HEK293T (cell line): ENCODE measurements at regions not wholly inside any gene's neighbourhood (a gene's known extent, or its start where the extent isn't known, plus 50 kb on each side); places are given as distances from the start of the nearest gene placed in this dataset.

Experiments used
- BHLHE40 ChIP-seq: fragments of 450-650 bp; IDR thresholded peaks from 2 replicates; pipeline ENCODE4 v1.6.1; 2016; ENCODE audit warnings: mild to moderate bottlenecking, moderate library complexity, borderline replicate concordance
- FOXA1 ChIP-seq: fragments of 450-650 bp; IDR thresholded peaks from 2 replicates; pipeline ENCODE4 v1.6.1; 2016; ENCODE audit warnings: mild to moderate bottlenecking
- LEF1 ChIP-seq: fragments of 450-650 bp; IDR thresholded peaks from 2 replicates; pipeline ENCODE4 v1.6.1; 2017; ENCODE audit warnings: mild to moderate bottlenecking, borderline replicate concordance
- NFRKB ChIP-seq: fragments of 450-650 bp; IDR thresholded peaks from 2 replicates; pipeline ENCODE4 v1.6.1; 2016; ENCODE audit warnings: mild to moderate bottlenecking, moderate library complexity

DNA sequence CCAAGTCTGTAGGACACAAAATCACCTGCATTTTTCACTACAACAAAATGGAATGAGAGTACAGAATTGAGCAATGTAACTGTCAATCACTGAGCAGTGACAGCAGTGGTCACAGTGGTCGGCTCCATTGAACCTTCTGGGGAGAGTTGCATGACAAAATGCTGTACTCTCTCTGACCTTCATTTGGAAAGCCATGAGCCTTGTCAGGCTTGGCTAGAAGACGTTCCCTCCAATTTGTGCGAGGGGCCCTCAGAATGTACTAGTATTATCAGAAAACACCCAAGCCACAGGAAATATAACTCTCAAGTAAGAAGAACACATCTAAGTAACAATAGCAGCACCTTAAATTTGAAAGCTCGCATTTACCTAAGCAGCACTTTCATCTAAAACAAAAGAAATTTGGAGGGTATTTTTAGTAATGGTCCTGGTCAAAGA lies 425.6 kb upstream of the MEF2C start:
- TF ChIP-seq BHLHE40 (no peak), LEF1 (no peak), NFRKB (no peak), FOXA1 (no peak)
